ENCODE measurements at regions not wholly inside any gene's neighbourhood (a gene's known extent, or its start where the extent isn't known, plus 50 kb on each side); places are given as distances from the start of the nearest gene placed in this dataset.

DNA sequence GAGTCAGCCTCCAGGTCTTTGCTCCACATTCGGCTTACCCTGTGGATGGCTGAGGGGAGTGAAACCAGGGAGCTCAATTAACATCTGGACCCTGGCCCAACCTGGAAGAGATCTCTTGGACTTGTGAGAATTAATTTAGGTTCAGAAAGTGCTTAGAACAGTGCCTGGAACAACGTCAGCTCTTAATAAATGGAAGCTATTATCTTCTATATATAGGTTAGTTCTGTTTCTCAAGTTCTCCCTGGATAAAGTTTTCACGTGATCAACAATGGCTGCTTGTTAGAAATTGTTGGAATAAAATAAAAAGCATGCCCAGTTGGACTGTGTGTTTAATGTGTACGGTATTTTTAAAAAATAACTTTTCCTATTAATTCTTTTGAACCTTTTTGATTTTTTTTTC, 80.8 kb downstream of the TRIML1 start:
- TF ChIP-seq CTCF (IDR thresholded peaks at IDR 0.05) = no peak
- no peak for TF ChIP-seq POLR2A (IDR thresholded peaks at IDR 0.05)
- no peak for TF ChIP-seq EP300 (IDR thresholded peaks at IDR 0.05)
